ENCODE measurements at regions not wholly inside any gene's neighbourhood (a gene's known extent, or its start where the extent isn't known, plus 50 kb on each side); places are given as distances from the start of the nearest gene placed in this dataset.
"Not testable (repeated sequence)": the region's sequence is repeated elsewhere in the genome, so short reads cannot be mapped to it uniquely, and the experiment has no call there.

DNA sequence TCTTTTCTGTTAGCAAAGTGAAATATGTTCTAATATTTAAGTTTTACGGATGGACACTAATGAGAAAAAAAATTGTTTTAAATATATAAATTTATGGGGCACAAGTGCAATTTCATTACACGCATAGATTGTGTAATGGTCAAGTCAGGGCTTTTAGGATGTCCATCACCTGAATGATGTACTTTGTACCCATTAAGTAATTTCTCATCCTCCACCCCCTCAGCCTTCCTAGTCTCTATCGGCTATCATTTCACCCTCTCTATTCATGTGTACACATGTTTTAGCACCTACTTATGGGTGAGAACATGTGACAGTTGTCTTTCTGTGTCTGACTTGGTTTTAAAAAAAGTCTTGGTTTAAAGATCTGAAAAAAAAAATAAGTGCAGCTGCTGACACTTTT is 616.0 kb downstream of the IQCM start:
- in situ Hi-C loops (cut with HindIII; ENCODE audit: low sequenced_read_pairs): no loop called here
- TF ChIP-seq, protein P1, sequence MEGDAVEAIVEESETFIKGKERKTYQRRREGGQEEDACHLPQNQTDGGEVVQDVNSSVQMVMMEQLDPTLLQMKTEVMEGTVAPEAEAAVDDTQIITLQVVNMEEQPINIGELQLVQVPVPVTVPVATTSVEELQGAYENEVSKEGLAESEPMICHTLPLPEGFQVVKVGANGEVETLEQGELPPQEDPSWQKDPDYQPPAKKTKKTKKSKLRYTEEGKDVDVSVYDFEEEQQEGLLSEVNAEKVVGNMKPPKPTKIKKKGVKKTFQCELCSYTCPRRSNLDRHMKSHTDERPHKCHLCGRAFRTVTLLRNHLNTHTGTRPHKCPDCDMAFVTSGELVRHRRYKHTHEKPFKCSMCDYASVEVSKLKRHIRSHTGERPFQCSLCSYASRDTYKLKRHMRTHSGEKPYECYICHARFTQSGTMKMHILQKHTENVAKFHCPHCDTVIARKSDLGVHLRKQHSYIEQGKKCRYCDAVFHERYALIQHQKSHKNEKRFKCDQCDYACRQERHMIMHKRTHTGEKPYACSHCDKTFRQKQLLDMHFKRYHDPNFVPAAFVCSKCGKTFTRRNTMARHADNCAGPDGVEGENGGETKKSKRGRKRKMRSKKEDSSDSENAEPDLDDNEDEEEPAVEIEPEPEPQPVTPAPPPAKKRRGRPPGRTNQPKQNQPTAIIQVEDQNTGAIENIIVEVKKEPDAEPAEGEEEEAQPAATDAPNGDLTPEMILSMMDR (IDR thresholded peaks at IDR 0.05; ENCODE audit: low read depth, low read length, missing control alignments): no peak
- no peak for DNase-seq (ENCODE audit: low read depth)
- no peak overlapping the region for H3K4me3 ChIP-seq (ENCODE audit: low read depth, low read length)

DNA sequence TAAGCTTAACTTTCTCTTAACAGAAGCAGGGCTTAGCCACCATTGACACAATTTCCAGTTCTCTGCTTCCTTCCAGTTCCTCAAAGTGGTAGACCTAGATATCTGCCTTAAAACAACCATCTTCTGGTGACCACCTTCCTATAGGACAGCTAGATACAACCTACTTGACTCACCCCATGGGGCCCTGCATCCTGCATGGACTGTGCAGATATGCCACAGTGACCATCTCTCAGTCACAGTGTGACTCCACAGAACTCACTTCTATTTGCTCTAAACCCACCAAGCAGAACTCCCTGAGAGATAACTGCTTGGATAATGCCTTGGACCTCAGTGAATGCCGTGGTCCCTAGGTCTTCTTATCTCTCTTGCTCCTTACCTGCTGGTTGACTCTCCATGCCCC is 621.6 kb downstream of the IQCM start:
- DNase-seq (ENCODE audit: low read depth): no peak
- in situ Hi-C loops (cut with HindIII; ENCODE audit: low sequenced_read_pairs): no loop called here
- no peak overlapping the region for H3K4me3 ChIP-seq (ENCODE audit: low read depth, low read length)
- TF ChIP-seq, protein P1 (IDR thresholded peaks at IDR 0.05; ENCODE audit: low read depth, low read length, missing control alignments): no peak

DNA sequence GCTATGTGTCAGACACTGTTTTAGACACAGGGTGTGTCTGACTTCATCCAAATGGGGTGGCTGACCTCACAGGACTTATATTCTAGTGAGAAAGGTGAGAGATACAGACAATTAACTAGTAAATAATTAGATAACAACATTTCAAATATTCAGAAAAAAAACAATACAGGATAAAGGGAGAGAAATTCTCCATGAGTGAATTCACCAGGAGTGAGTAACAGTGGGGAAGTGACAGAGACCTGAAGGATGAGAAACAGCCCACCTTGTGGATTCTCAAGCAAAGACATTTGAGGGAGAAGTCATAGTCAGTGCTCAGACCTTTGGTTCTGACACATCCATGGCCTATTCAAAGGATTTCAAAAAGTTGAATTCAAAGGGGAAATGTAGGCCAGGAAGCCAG is 627.9 kb downstream of the IQCM start:
- no peak overlapping the region for H3K4me3 ChIP-seq (ENCODE audit: low read depth, low read length)
- DNase-seq (ENCODE audit: low read depth): no peak
- in situ Hi-C loops (cut with HindIII; ENCODE audit: low sequenced_read_pairs): no loop called here
- TF ChIP-seq, protein P1 (IDR thresholded peaks at IDR 0.05; ENCODE audit: low read depth, low read length, missing control alignments): no peak

DNA sequence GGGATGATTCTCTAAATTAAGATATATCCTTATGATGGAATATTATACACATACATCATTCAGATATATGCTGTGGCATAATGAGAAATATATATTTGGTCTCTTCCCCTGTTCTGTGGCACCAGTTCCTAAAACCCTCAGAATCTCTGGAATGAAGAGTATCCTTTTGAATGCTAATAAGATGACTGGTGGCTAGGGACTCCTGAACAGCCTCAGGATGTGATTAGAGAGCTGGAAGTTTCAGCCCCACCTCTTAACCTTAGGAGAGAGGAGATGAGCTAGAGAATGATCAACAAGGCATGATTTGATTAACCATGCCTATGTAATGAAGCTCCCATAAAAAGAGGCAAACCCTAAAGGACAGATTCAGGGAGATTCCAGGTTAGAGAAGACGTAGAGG is 632.0 kb downstream of the IQCM start:
- in situ Hi-C loops (cut with HindIII; ENCODE audit: low sequenced_read_pairs): no loop called here
- no peak for DNase-seq (ENCODE audit: low read depth)
- TF ChIP-seq, protein P1 (IDR thresholded peaks at IDR 0.05; ENCODE audit: low read depth, low read length, missing control alignments): no peak
- no peak overlapping the region for H3K4me3 ChIP-seq (ENCODE audit: low read depth, low read length)

DNA sequence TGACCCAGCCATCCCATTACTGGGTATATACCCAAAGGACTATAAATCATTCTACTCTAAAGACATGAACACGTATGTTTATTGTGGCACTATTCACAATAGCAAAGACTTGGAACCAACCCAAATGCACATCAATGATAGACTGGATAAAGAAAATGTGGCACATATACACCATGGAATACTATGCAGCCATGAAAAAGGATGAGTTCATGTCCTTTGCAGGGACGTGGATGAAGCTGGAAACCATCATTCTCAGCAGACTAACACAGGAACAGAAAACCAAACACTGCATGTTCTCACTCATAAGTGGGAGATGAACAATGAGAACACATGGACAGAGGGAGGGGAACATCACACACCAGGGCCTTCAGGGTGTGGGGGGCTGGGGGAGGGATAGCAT is 634.2 kb downstream of the IQCM start:
- DNase-seq (ENCODE audit: low read depth); in situ Hi-C loops (cut with HindIII; ENCODE audit: low sequenced_read_pairs): not testable (repeated sequence)

DNA sequence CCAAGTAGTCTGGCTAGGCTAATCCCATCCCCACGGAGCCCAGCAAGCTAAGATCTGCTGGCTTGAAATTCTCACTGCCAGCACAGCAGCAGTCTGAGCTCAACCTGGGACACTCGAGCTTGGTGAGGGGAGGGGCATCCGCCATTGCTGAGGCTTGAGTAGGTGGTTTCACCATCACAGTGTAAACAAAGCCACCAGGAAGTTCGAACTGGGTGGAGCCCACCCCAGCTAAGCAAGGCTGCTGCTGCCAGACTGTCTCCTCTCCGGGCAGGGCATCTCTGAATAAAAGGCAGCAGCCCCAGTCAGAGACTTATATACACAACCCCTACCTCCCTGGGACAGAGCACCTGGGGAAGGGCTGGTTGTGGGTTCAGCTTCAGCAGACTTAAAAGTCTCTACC is 639.6 kb downstream of the IQCM start:
- TF ChIP-seq, protein P1 (IDR thresholded peaks at IDR 0.05; ENCODE audit: low read depth, low read length, missing control alignments): no peak
- in situ Hi-C loops (cut with HindIII; ENCODE audit: low sequenced_read_pairs): no loop called here
- no peak for DNase-seq (ENCODE audit: low read depth)
- H3K4me3 ChIP-seq (ENCODE audit: low read depth, low read length): no peak overlapping the region

More for the DNA sequence above, 634.2 kb downstream of the IQCM start:
- not testable (repeated sequence) for H3K4me3 ChIP-seq (ENCODE audit: low read depth, low read length)

DNA sequence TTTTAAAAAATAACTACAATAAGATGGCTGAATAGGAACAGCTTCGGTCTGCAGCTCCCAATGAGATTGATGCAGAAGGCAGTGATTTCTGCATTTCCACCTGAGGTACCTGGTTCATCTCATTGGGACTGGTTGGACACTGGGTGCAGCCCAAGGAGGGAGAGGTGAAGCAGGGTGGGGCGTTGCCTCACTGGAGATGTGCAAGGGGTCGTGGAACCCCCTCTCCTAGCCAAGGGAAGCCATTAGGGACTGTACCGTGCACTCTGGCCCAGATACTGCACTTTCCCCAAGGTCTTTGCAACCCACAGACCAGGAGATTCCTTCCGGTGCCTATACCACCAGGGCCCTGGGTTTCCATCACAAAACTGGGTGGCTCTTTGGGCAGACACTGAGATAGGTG is 640.1 kb downstream of the IQCM start:
- no peak overlapping the region for H3K4me3 ChIP-seq (ENCODE audit: low read depth, low read length)
- DNase-seq (ENCODE audit: low read depth): no peak
- in situ Hi-C loops (cut with HindIII; ENCODE audit: low sequenced_read_pairs): no loop called here
- TF ChIP-seq, protein P1 (IDR thresholded peaks at IDR 0.05; ENCODE audit: low read depth, low read length, missing control alignments): no peak

Data from astrocyte of the cerebellum (primary cell).